ENCODE measurements at regions not wholly inside any gene's neighbourhood (a gene's known extent, or its start where the extent isn't known, plus 50 kb on each side); places are given as distances from the start of the nearest gene placed in this dataset.

- Histone ChIP-seq H3K9me3 (ENCODE audit: control insufficient read depth, insufficient read depth, low read depth, low read length) (no peaks in the 10 kb centered on the region), H3K4me1 (ENCODE audit: control insufficient read depth, extremely low read depth, insufficient read depth, low read length) (no peaks in the 10 kb centered on the region), H3K36me3 (ENCODE audit: control insufficient read depth, insufficient read depth, low read length) (no peaks in the 10 kb centered on the region), H3K27me3 (ENCODE audit: control insufficient read depth, insufficient read depth, low read length) (peaks cover 2% of the 10 kb centered on the region), H2AFZ (ENCODE audit: low read length) (no peak overlapping the region), H4K20me1 (ENCODE audit: control insufficient read depth, extremely low read depth, insufficient read depth, low read length) (no peaks in the 10 kb centered on the region), H3K79me2 (ENCODE audit: control insufficient read depth, insufficient read depth, low read length) (no peaks in the 10 kb centered on the region), H3K4me2 (ENCODE audit: extremely low read depth, insufficient read depth, low read length) (no peak overlapping the region), H3K27ac (ENCODE audit: insufficient read depth, low read length) (no peak overlapping the region), H3K9ac (ENCODE audit: insufficient read depth, low read length) (no peak overlapping the region), H3K4me3 (replicated peaks in 1 of 4; ENCODE audit: control extremely low read depth in 1 of 4, insufficient read depth in 1 of 4, low read depth in 3 of 4, low read length in 4 of 4) (no peak overlapping the region)
- TF ChIP-seq, protein P1, sequence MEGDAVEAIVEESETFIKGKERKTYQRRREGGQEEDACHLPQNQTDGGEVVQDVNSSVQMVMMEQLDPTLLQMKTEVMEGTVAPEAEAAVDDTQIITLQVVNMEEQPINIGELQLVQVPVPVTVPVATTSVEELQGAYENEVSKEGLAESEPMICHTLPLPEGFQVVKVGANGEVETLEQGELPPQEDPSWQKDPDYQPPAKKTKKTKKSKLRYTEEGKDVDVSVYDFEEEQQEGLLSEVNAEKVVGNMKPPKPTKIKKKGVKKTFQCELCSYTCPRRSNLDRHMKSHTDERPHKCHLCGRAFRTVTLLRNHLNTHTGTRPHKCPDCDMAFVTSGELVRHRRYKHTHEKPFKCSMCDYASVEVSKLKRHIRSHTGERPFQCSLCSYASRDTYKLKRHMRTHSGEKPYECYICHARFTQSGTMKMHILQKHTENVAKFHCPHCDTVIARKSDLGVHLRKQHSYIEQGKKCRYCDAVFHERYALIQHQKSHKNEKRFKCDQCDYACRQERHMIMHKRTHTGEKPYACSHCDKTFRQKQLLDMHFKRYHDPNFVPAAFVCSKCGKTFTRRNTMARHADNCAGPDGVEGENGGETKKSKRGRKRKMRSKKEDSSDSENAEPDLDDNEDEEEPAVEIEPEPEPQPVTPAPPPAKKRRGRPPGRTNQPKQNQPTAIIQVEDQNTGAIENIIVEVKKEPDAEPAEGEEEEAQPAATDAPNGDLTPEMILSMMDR (conservative IDR thresholded peaks at IDR 0.05 in 1 of 2, IDR thresholded peaks at IDR 0.05 in 1 of 2; ENCODE audit: low read depth in 1 of 2, low read length in 2 of 2), result no peak
- TF ChIP-seq EZH2 (IDR thresholded peaks at IDR 0.05; ENCODE audit: low read length, missing control alignments), result no peak
- DNase-seq (ENCODE audit: low read depth in 2 of 2), result no peak
These were observed 133.3 kb upstream of the RAD23B start for GRCh38 chr9:107149756-107150155.

DNA sequence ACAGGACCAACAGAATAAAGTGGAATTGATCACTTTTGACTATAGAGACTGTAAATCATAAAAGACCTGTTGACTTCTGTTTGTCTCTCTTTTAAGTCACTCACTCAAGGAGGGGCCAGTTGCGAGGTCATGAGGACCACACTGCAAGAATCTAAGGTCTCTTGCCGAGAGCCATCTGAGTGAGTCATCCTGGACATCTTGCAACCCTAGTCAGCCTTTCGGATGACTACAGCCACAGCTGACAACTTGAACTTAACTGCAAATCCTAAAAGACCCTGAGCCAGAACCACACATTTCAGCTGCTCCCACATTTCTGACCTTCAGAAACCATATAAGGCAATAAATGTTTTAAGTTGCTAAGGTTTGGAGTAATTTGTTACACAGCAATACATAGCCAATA is 129.7 kb upstream of the RAD23B start:
- Histone ChIP-seq H3K9ac (ENCODE audit: insufficient read depth, low read length) (no peak overlapping the region), H3K79me2 (ENCODE audit: control insufficient read depth, insufficient read depth, low read length) (no peaks in the 10 kb centered on the region), H3K4me2 (ENCODE audit: extremely low read depth, insufficient read depth, low read length) (no peak overlapping the region), H4K20me1 (ENCODE audit: control insufficient read depth, extremely low read depth, insufficient read depth, low read length) (no peaks in the 10 kb centered on the region), H3K9me3 (ENCODE audit: control insufficient read depth, insufficient read depth, low read depth, low read length) (no peaks in the 10 kb centered on the region), H2AFZ (ENCODE audit: low read length) (no peak overlapping the region), H3K4me1 (ENCODE audit: control insufficient read depth, extremely low read depth, insufficient read depth, low read length) (no peaks in the 10 kb centered on the region), H3K27me3 (ENCODE audit: control insufficient read depth, insufficient read depth, low read length) (no peaks in the 10 kb centered on the region), H3K4me3 (replicated peaks in 1 of 4; ENCODE audit: control extremely low read depth in 1 of 4, insufficient read depth in 1 of 4, low read depth in 3 of 4, low read length in 4 of 4) (no peak overlapping the region), H3K27ac (ENCODE audit: insufficient read depth, low read length) (no peak overlapping the region), H3K36me3 (ENCODE audit: control insufficient read depth, insufficient read depth, low read length) (no peaks in the 10 kb centered on the region)
- no peak for TF ChIP-seq EZH2 (IDR thresholded peaks at IDR 0.05; ENCODE audit: low read length, missing control alignments)
- TF ChIP-seq, protein P1 (conservative IDR thresholded peaks at IDR 0.05 in 1 of 2, IDR thresholded peaks at IDR 0.05 in 1 of 2; ENCODE audit: low read depth in 1 of 2, low read length in 2 of 2), result no peak
- peak; percentile 42 to 54 for DNase-seq (ENCODE audit: low read depth in 2 of 2)

DNA sequence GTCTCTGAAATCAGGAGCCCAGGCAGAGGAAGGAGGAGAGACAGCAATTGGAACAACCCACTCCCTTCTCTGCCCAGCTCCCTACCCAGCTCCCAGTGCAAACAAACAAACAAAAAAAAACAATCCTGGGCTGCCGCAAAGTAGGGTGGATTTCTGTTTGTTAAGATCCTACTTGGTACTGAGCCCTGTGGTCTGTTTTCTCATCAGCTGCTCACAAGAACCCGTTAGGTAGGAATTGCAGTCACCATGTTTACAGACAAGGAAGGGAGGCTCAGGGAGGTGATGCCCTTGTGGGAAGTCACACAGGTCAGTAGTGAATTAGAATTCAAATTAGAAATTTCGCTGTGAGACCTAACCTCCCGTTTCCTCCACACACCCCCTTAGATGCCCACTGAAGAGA is 128.8 kb upstream of the RAD23B start:
- Histone ChIP-seq H4K20me1 (ENCODE audit: control insufficient read depth, extremely low read depth, insufficient read depth, low read length) (no peaks in the 10 kb centered on the region), H3K79me2 (ENCODE audit: control insufficient read depth, insufficient read depth, low read length) (no peaks in the 10 kb centered on the region), H3K4me3 (replicated peaks in 1 of 4; ENCODE audit: control extremely low read depth in 1 of 4, insufficient read depth in 1 of 4, low read depth in 3 of 4, low read length in 4 of 4) (no peak overlapping the region), H3K27me3 (ENCODE audit: control insufficient read depth, insufficient read depth, low read length) (no peaks in the 10 kb centered on the region), H3K9ac (ENCODE audit: insufficient read depth, low read length) (no peak overlapping the region), H3K4me1 (ENCODE audit: control insufficient read depth, extremely low read depth, insufficient read depth, low read length) (no peaks in the 10 kb centered on the region), H3K4me2 (ENCODE audit: extremely low read depth, insufficient read depth, low read length) (no peak overlapping the region), H3K9me3 (ENCODE audit: control insufficient read depth, insufficient read depth, low read depth, low read length) (no peaks in the 10 kb centered on the region), H2AFZ (ENCODE audit: low read length) (no peak overlapping the region), H3K27ac (ENCODE audit: insufficient read depth, low read length) (no peak overlapping the region), H3K36me3 (ENCODE audit: control insufficient read depth, insufficient read depth, low read length) (no peaks in the 10 kb centered on the region)
- DNase-seq (ENCODE audit: low read depth in 2 of 2), result no peak
- TF ChIP-seq EZH2 (IDR thresholded peaks at IDR 0.05; ENCODE audit: low read length, missing control alignments), result no peak
